ENCODE measurements at regions not wholly inside any gene's neighbourhood (a gene's known extent, or its start where the extent isn't known, plus 50 kb on each side); places are given as distances from the start of the nearest gene placed in this dataset.

DNA sequence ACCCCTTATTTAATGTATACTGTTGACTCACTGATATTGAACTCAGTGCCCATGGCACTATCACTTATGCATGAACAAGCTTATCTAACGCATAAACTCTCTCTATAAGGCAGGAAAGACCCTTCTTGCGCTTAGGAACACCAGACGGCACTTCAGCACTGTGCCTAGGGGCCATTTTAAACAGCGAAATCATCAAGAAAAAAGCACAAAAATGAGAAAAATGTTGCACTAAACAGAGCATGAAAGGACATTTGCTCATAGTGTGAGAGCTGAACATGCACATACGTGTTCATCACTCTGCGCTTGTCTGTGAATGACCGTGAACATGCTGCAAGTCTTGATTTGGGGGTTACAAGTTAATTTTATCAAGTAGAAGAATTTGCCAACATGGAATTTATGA is 109.6 kb downstream of the WDR11 start:
- no peak for DNase-seq

DNA sequence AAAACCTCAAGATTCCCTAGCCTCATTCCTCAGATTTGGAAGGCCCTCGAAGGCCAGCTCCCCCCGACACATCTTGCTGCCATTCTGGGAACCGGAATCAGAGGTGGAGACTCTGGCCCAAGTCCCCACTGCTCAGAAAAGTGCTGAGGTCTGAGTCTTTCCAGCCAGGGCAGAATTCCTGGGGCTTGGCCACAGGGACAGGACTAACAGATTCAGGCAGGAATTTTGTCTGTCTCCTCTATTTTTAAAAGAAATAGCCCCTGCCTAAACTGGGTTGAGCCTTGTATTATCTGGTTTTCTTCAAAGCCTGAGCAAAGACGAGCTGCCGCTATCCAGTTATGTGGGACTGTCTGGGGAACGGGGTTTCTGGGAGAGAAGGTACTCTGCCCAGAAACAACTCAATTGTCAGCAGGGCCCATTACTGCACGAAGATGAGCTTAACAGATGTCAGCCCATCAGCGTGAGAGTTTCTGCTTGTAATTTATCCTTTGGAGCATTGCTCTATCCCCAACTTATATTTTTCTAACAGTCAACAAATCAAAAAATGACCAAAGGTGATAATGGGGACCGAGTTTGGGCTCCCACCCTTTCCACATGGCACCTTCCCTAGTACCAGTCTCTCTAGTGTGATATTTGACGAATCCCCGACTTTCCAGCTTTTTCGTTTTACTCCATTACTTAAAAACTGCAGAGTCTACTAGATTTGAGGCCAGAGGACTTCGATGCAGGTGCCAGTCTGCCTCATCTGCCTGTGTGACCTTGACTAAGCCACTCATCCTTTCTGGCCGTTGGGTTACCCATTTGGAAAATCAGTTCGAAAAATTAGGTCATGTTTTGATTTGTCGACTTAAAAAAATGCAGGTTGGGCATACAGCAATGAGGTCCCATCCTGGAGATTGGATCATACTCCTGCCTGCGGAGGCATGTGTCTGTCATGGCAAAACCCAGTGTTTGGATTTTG is 110.9 kb downstream of the WDR11 start:
- DNase-seq = no peak

DNA sequence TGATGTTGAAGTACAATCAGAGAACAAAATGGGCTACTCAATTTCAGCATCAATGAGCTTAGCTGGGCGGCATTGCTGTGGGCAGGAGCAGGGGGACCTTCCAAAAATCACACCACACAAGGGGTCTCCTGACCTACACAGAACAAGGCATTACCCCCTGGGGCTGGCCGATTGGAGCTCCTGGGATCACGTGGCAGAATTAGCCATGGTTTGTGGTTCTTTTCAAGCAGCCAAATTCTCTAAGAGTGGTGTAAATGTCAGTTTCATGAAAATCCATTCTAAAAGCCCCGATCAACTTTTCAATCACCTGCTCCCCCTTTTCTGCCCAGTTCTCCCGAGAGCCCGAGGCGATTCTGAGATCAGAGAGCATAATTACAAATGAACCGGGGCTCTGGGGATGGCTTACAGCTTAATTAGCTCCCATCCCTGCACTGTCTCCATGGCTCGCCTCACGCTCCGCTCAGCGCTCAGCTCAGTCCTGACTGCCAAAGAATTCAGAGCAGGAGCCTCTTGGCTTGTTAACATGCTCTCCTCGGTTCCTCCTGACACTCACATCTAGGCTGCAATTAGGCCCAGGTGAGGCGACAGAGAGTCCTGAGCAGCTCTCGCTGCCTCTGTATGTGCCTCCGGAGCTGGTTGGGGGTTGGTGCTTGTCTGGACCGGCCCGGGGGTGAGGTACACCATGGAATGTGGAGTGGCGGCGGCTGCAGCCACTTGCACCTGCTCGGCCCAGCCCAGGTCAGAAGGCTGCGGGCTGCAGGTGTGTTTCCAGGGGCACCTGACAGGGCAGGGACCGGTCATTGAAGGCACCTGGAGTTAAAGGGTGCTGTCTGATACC is 111.8 kb downstream of the WDR11 start:
- peak; percentile 80 for DNase-seq

DNA sequence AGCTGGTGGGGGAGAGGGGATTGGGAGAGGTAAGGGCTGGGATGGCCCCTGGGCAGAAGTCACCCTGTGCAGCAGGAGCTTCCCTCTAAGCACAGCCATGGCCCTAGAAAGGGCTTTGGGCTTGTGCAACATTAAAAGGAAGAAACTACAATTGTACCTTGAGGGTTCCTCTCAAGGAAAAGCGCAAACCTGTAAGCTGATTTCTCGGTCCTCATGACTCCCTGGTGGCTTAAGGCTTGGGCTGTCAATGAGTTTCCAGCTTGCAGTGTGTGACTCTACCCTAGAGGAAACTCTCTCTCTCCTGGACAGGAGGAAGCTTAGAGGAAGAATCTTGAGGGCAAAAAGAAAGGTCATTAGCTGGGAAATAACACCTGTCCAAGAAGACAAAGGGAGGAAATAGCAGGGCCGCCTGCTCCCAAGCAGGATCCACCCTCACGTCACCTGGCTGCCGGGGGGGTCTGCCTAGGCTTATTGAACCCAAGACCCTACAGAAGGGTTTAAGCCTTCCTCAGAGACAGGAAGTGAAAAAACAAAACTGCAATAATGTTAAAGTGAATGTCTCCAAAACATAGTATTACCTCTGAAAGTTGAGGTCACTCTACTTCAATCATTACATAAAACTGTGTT is 112.5 kb downstream of the WDR11 start:
- no peak for DNase-seq

DNA sequence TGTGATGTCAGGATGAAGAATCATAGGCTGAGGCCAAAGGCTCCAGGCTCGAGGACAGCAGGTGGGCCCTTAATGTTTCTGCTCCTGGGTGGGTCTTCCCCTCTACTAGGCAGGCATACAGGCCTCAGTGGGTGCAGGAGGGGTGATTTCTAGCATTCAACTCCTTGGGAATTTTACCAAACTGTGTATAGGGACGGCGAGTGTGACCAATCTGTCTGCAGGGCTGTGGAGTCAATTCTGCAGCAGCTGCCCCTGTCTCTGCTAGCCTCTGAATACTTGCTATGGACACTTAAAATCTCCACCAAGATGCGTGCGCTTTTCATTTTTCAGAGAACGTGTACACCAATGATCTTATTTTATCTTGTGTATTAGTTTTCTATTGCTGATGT is 115.5 kb downstream of the WDR11 start:
- DNase-seq = no peak

DNA sequence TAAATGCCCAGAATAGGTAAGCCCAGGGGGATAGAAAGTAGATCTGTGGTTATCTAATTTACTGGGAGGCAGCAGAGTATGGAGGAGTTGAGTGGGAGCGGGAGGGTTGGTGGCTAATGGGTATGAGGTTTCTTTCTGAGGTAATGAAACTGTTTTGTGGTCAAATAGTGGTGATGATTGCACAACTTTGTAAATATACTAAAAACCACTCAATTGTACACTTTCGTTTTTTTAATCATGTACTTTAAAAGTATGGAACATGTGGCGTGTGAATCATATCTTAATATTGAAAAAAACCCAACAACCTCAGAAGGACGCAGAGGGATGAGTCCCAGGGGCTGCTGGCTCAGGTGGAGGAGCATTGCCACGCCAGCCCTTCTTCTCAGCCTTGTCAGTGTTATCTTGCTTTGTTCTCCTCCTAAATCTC is 118.1 kb downstream of the WDR11 start:
- DNase-seq = no peak

DNA sequence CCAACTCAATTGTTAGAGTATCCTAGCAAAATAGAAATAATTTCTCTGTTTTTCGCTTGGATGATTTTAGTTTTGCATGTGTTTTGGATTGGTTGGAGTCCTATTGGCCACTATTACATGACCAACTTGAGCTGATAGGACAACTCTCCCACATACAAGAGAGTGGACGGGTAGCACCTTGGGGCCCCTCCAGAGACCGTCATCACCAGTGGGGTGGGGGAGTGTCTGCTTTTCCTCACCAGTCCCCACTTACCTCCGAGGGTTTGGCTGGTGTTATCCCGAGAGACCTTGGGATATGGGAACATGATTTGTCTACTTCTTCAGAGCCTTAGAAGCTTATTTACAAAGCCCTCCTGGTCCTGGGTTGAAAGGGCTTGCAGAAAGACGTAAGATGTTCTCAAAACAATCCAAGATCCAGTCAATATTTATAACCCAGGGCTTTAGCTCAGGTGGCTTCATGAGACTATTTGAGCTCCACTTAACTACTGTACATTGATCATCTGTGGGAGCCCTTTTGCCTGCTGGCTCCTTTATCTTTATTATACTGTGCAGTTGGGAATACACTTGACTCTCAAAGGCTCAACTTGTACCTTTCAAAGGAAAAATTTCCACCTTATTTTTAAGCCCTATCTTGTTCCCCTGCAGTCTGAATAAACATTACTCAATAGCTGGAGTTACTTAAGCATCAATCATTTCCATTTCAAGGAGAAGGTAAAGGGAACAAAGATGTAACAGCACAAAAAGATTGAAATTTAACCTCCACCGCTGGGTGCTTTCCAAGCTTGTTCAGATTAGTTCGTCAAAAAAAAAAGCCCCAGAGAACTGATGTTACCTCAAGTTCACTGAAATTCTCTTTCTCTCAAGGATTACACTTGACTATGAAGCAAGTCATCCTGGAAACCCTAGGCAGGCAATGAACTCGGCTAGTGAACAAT is 119.7 kb downstream of the WDR11 start:
- no peak for DNase-seq

DNA sequence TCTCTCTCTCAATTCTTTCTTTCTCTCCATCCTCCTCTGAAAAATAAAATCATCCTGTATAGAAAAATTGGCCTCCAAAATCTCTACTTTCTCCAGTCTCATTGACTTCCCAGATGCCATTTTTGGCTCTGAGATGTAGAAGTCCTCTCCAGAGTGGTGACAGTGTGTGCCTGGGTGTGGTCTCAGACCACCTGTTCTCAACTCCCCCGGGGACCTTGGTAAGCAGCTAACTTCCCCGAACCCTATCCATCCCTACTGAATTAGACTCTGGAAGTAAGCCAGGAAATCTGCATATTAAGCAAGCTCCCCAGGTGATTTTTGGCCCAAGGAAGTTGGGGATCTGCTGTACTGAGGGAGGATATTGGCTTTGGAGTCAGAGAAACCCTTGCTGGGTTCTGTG is 120.5 kb downstream of the WDR11 start:
- peak; percentile 28 for DNase-seq

DNA sequence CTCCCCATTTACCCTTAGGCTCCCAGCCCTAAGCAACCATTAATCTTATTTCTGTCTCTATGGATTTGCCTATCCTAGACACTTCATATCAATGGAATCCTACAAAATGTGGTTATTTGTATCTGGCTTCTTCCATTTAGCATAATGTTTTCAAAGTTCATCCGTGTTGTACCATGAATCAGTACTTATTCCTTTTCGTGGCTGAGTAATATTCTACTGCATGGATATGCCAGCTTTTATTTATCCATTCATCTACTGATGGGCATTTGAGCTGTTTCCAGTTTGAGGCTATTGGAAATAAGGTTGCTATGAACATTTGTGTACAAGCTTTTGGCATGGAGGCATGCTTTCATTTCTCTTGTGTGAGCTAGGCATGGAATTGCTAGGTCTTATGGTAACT is 121.1 kb downstream of the WDR11 start:
- no peak for DNase-seq

DNA sequence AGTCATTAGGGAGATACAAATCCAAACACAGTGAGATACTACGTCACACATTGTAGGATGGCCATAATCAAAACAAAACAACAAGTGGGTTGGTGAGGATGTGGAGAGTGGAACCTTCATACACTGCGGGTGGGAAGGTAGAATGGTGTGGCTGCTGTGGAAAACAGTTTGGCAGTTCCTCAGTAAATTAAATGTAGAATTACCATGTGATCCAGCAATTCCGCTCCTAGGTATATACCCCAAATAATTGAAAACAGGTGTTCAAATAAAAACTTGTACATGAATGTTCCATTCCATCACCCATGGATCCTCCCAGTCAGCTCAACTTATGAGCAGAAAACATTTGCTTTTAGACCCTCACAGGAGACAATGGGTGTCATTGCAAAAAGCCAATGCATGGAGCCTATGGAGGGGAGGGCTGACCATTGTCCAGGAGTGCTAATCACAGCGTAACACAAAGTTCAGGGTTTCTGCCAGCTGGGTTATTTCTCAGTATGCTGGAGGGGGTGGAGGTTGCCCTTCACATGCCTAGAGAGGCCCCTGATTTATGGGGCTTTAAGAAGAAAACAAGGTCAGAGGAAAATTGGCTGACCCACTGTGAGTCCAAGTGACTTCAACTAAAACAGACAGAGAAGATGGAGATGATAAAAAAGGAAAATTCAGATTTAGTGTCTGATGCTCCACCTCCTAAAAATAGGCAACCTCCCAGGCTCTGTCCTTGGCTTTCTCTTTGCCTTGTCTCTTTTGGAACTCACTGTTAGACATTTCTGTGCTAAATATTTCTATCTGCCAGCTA is 124.1 kb downstream of the WDR11 start:
- no peak for DNase-seq

DNA sequence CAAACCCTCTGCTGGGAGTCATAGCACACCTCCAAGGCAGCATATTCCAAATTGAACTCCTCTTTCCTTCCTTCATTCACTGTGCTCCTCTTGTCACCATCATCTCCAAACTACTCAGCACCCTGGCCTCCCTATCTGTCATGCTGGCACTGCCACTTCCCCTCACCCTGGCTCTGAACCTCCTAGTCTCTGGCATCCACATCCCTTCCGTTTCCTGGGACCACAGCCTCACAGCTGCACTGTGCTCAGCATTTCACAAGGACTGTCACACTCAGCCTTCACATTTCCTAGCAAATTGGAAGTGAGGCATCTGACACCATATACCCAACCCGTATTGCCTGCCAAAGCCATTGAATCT is 124.7 kb downstream of the WDR11 start:
- DNase-seq = no peak

DNA sequence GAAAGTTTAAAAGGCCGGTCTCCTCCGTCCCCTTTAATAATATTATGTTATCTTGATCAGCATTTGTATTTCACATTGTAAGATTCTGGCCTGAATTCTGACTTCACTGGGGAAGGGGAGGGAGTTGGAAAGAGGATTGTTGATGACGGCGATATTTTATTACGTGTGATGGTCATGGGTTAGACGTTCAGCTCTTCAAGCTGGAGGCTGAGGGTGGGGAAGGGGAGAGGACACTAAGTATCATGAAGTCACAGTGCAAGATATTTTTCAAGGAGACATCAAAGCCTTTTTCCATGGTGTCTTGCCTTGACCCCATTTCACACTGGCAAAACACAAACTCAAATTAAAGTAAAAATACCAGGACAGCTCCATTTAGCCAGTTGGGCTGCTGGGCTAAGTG is 126.7 kb downstream of the WDR11 start:
- DNase-seq = no peak

DNA sequence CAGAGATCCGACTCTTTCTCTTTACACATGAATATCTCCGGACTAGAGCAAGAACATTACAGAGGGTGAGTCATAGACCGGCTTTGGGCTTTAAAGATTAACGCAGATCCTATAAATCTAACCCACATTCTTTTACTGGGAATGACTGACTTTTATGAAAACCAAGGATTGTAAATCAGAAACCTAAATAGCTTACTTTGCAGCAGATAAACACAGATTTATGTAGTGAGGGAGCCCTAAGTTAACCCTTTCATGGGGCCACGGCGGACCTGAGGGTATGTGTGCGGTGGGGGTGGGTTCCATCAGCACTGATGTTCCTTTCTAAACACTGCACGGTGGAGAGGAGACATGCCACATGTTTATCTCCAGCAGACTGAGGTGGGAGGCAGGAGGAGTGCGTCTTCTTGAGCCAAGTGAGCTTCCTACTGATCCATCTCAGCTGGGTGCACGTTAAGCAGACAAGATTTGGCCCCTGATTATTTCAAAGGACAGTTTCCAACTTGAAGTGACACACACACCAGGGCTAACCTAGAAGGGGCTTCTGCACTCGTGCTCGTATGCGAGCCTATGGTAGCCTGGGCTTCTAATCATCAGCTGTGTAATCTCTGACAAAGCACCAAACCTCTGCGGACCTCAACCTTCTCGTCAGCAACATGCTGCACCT is 127.6 kb downstream of the WDR11 start:
- no peak for DNase-seq

DNA sequence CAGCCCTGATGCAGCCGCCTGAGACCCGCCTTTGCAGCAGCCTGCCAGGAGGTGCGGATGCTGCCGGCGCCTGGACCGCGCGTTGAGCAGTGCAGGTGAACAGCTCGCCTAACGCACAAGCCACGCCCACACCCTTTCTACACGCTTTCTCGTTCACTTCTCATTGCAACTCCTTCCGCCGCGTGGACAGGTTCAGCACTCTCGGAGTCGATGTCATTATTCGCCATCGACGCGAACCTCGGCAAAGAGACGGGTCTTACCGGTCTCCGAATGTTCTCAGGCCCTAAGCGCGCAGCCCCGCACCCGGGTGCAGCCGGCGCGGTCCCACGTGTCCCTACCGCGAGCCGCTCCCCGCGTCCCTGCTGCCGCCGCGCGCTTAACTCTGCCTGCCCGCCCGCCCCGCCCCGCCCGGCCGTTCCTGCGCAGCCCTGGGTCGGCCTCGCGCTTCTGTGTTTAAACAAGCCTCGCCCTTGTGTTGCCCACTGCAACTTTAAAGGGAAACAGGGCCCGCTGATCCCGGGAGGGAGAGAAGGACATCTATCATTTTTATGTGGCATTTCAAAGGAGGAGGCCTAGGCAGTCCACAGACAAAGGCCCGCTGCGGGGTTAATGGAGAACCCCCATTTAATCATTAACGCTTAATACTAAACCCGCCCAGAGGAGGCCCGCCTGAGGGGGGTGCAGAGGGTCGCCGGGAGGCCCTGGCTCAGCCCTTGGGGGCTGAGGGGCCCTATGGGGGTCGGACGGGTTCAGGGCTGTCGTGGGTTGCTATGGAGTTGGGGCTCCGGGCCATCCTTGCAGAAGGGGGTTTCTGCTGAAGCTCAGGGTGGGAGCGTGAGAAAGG is 128.5 kb downstream of the WDR11 start:
- DNase-seq = peak; percentile 66

DNA sequence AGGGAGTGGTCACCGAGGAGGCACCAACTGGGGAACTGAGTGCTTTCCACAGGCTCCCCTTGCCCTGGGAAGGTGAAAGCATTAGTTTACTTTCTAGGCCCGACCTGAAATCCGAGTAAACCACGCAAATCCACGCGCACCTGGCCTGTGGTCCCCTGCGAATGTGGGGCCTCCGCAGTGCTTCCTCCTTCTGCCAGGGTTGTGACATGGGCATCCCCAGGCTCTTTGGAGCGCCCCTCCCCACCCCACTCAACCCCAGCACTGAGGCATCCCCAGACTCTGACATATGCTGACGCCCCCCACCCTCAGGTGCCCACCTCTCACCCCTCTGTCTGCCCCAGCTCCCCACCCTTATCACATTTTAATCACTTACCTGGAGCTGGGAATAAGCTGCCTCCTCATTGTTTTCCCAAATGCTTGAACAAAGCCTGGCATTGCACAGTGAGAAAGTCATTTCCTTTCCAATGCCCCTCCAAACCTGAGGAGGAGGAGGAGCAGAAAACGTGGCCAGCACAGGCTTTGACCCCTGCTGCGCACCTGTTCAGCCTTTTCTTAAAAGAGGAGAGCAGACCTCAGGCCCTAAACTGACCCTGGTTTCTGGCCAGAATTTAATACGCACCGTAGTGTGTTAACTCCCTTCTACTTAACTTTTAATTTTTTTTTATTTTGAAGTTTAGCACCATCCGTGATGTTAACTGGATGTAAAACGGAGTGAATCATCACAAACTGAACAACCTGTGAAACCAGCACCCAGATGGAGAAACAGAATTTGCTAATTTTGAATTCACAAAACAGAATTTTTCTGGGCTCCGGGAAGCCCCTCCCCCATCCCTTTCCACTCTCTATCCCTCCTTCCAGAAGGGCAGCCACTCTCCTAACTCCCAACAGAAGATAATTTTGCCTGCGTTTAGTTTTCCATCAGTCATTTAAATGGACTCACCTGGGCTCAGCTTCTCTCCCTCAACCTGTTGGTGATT is 129.4 kb downstream of the WDR11 start:
- DNase-seq = no peak

DNA sequence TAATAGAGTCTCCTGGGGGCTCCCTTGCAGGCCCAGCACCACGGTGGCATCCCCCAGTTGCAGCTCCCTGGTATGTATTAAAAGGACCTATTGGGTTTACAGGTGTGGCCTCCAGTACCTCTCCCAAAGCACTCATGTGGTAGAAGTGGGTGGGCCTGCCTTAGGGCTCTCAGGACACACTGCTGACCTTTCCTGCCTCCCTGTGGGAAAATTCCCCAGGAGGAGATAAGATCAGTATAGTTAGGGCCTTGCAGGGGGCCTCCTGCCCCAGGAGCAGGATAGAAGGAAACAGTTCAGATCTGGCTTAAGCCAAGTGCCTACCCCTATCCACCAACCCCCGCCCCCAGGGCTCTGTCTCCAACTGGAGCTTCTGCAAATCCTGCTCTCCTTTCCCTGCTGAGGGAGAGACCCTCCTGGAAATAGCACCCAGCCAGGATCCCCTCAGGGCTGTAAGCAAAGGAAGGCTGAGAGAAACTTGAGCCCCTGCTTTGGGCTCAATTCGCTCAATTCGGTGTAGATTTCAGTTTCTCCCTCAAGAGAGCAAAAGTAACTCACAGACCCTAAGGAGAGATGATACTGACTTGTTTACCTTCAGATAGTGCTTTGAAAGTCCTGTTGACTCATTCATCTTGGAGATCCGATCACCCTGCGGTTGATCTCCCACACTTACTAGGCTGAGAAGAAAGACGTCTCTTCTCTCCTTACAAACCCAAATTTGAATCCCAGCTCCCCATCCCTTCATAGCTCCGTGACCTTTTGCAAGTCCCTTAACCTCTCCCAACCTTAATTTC is 130.6 kb downstream of the WDR11 start:
- no peak for DNase-seq

DNA sequence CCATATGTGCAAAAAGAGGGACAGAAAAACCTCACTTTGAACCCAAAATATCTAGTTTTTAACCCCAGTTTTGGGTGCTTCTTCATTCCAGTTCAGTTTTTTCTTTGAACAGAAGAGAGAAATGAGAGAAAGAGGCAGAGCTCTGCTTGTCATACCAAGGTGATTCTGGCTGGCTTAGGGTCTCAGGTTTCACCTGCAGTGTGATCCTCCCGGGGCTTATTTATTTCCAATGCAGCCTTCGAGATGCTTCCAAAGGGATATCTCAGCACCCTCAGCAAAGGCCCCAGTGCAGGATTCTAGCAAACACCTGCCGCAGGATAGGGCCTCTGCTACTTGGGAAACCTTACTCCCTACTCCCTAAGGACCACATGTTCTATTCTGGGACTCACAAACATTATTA is 131.3 kb downstream of the WDR11 start:
- DNase-seq = no peak

DNA sequence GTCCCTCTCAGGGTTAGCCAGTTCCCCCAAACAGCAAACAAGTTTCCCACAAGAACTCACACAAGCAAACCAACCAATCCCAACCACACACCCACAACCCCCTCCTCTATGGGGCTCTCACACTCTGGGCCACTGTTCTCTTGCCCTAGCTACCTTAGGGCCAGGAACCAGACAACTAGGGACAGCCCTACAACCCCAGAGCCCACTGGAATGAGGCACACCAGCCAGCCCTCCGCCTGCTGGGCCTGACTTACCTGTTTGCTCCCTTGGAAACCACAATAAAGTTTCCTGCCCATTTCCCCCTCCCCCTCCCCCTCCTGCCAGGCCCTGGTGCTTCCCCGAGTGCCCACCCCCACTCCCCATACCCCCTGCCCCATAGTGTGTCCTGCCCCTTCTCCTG is 132.6 kb downstream of the WDR11 start:
- DNase-seq = no peak

All from NCI-H1105 treated with DMSO at 0.1 percent for 48 hours (cell line).